DND-41 (cell line): ENCODE measurements at regions not wholly inside any gene's neighbourhood (a gene's known extent, or its start where the extent isn't known, plus 50 kb on each side); places are given as distances from the start of the nearest gene placed in this dataset.

Experiments used
- ATAC-seq: fragments of 200-7000 bp; cut with Tn5 transposase; 3 replicates; pipeline ENCODE4 v1.9.1; 2021; ENCODE audit warnings: low read depth; ENCODE audit not compliant: insufficient read depth
- DNase-seq: peaks from one replicate; pipeline ENCODE4 v3.0.0-alpha.2; 2020
- H2AFZ ChIP-seq: 2 replicates; pipeline ENCODE4 v1.6.0; 2012; ENCODE audit warnings: low read depth, low read length
- H3K27ac ChIP-seq: 2 replicates; pipeline ENCODE4 v1.5.1; 2012; ENCODE audit warnings: low read length, inconsistent platforms
- H3K27me3 ChIP-seq: fragments of 200-600 bp; sonication (generic); 2 replicates; pipeline ENCODE4 v1.6.0; 2012; ENCODE audit warnings: low read length, mild to moderate bottlenecking, inconsistent platforms; ENCODE audit not compliant: insufficient read depth, poor library complexity
- H3K36me3 ChIP-seq: 2 replicates; pipeline ENCODE4 v1.5.1; 2012; ENCODE audit warnings: low read length, inconsistent platforms; ENCODE audit not compliant: insufficient read depth
- H3K4me1 ChIP-seq: 2 replicates; pipeline ENCODE4 v1.5.1; 2012; ENCODE audit warnings: mild to moderate bottlenecking, low read length; ENCODE audit not compliant: insufficient read depth
- H3K4me2 ChIP-seq: 2 replicates; pipeline ENCODE4 v1.6.0; 2012; ENCODE audit warnings: mild to moderate bottlenecking, moderate library complexity, low read length, inconsistent platforms; ENCODE audit not compliant: insufficient read depth
- H3K4me3 ChIP-seq, 2 experiments: fragments of 200-600 bp in 1 of 2; shearing (Covaris generic) in 1 of 2; 2 replicates each; pipeline ENCODE4 v1.5.1; 2012 to 2016; ENCODE audit warnings: inconsistent platforms in 2 of 2, low read length in 2 of 2, mild to moderate bottlenecking in 2 of 2, low read depth in 1 of 2, moderate library complexity in 1 of 2
- H3K79me2 ChIP-seq: 2 replicates; pipeline ENCODE4 v1.6.0; 2012; ENCODE audit warnings: low read length, inconsistent platforms; ENCODE audit not compliant: insufficient read depth
- H3K9ac ChIP-seq: 2 replicates; pipeline ENCODE4 v1.6.0; 2012; ENCODE audit warnings: low read depth, mild to moderate bottlenecking, inconsistent platforms, low read length, moderate library complexity
- H3K9me3 ChIP-seq: 2 replicates; pipeline ENCODE4 v1.5.1; 2012; ENCODE audit warnings: low read length, moderate library complexity, mild to moderate bottlenecking, inconsistent platforms; ENCODE audit not compliant: insufficient read depth, severe bottlenecking
- H4K20me1 ChIP-seq: 2 replicates; pipeline ENCODE4 v1.6.0; 2012; ENCODE audit warnings: low read length; ENCODE audit not compliant: insufficient read depth
- CTCF ChIP-seq: IDR thresholded peaks from 2 replicates; pipeline ENCODE4 v1.5.1; 2012; ENCODE audit warnings: borderline replicate concordance, low read length, moderate library complexity, mild to moderate bottlenecking; ENCODE audit not compliant: poor library complexity, severe bottlenecking; ENCODE audit errors: extremely low read depth
- EZH2 ChIP-seq: IDR thresholded peaks from 3 replicates; pipeline ENCODE4 v1.6.1; 2012; ENCODE audit warnings: borderline replicate concordance, low read depth, mild to moderate bottlenecking, moderate library complexity, low read length, inconsistent platforms; ENCODE audit not compliant: severe bottlenecking

GRCh38 chr2:219901155-219901554 is 273.7 kb downstream of the SLC4A3 start:
- Histone ChIP-seq H3K9ac (no peak overlapping the region), H3K4me2 (no peak overlapping the region), H3K36me3 (no peaks in the 10 kb centered on the region), H3K27me3 (peaks cover 11% of the 10 kb centered on the region), H4K20me1 (no peaks in the 10 kb centered on the region), H3K4me1 (no peaks in the 10 kb centered on the region), H3K27ac (no peak overlapping the region), H3K79me2 (no peaks in the 10 kb centered on the region), H3K4me3 (no peak overlapping the region), H2AFZ (no peak overlapping the region), H3K9me3 (no peaks in the 10 kb centered on the region)
- ATAC-seq (no peak), DNase-seq (no peak)
- TF ChIP-seq CTCF, result no peak
- TF ChIP-seq EZH2, result no peak

DNA sequence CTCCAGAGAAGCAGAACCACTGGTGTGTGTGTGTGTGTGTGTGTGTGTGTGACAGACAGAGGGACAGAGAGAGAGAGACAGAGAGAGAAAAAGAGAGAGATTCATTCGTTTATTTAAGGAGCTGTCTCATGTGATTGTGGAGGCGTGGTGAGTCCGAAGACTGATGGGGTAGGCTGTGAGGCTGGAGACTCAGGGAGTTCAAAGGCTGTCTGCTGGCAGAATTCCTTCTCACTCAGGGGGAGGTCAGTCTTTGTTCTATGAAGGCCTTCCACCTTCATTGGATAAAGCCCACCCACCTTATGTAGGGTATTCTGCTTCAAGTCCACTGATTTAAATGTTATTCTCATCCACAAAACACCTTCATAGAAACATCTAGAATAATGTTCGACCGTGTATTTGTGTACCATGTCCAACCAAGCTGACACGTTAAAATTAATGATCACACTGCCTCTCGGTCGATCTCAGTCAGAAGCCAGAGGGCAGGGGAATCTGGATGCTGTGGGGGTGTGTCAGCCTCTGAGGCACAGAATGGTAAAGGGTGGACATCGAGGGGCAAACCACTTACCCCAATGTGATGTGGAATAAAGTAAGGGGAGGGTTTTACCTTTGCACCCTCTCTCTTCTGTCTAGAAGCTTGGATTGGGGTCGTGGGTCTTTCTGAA is 275.6 kb downstream of the SLC4A3 start:
- H3K36me3 ChIP-seq, result no peaks in the 10 kb centered on the region
- H3K9ac ChIP-seq, result no peak overlapping the region
- DNase-seq, result no peak
- H3K4me1 ChIP-seq, result no peaks in the 10 kb centered on the region
- H3K27ac ChIP-seq, result no peak overlapping the region
- TF ChIP-seq CTCF (no peak), EZH2 (no peak)
- H2AFZ ChIP-seq, result no peak overlapping the region
- no peaks in the 10 kb centered on the region for H3K79me2 ChIP-seq
- H4K20me1 ChIP-seq, result no peaks in the 10 kb centered on the region
- no peak for ATAC-seq
- H3K27me3 ChIP-seq, result peaks cover 8% of the 10 kb centered on the region
- H3K4me3 ChIP-seq, result no peak overlapping the region
- H3K4me2 ChIP-seq, result no peak overlapping the region
- no peaks in the 10 kb centered on the region for H3K9me3 ChIP-seq

- Histone ChIP-seq H4K20me1 (no peaks in the 10 kb centered on the region), H3K4me2 (no peak overlapping the region), H2AFZ (no peak overlapping the region), H3K27ac (no peak overlapping the region), H3K27me3 (peaks cover 8% of the 10 kb centered on the region), H3K4me1 (no peaks in the 10 kb centered on the region), H3K79me2 (no peaks in the 10 kb centered on the region), H3K4me3 (no peak overlapping the region), H3K9ac (no peak overlapping the region), H3K9me3 (no peaks in the 10 kb centered on the region), H3K36me3 (no peaks in the 10 kb centered on the region)
- TF ChIP-seq EZH2 (no peak), CTCF (no peak)
- no peak for ATAC-seq
- DNase-seq, result no peak
Measured at GRCh38 chr2:219905640-219906039, 278.2 kb downstream of the SLC4A3 start.
